ENCODE measurements at regions not wholly inside any gene's neighbourhood (a gene's known extent, or its start where the extent isn't known, plus 50 kb on each side); places are given as distances from the start of the nearest gene placed in this dataset.

DNA sequence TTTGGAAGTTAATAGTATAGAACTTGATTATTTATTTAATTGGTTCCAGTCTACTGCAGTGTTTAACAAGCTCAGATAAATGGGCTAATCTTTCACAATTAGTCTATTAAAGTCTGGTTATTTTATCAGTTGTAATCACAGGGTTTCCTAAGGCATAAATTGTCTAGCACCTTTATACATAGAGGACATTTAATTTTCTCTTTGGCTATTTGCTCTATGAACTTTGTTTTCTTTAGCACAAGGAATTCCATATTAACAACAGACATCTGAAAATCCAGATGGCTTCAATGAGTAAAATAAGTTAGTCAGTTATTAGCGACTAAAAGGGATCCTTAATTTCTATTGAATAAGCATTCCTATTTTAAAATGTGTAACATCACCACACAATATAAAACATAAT, 1350.8 kb upstream of the SLC10A2 start:
- no peak for DNase-seq (ENCODE audit: low read depth in 2 of 3, low spot score in 2 of 3)

DNA sequence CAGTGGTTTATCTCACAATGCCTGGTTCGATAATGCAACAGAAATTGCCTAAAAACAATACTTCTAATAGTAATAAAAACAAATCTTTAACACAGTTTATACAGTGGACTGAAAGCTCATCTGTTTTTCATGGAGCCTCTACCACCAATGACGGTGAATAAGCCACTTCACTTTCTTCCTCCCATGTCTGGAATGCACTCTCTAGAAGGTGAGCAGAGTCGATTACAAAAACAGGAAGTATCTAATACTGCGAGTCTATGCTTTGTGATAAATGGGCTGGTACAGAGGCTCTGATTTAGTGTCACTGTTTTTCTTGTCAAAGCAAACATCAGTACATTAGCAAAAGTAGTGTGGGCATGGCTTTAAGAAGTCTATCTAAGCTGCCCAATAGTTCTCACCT, 1348.6 kb upstream of the SLC10A2 start:
- no peak for DNase-seq (ENCODE audit: low read depth in 2 of 3, low spot score in 2 of 3)

DNA sequence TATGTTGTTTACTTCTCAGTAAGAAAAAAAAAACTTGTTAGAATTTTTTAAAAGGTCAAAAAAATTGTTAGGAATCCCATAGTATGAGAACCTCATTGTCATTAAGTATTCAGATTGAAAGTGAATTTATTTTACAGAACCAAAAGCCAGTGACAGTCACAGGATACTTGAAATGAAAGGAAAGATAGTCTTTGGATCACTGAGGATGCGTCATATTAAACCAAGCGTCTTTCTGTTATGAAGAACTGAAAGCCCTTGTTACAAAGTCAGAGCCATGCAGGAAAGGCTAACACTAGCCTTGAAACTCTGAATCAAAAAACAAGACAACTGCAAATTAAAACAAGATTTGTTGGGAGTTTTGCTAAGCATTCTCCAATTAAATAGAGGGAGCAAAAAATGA, 1348.0 kb upstream of the SLC10A2 start:
- DNase-seq (ENCODE audit: low read depth in 2 of 3, low spot score in 2 of 3) = no peak

DNA sequence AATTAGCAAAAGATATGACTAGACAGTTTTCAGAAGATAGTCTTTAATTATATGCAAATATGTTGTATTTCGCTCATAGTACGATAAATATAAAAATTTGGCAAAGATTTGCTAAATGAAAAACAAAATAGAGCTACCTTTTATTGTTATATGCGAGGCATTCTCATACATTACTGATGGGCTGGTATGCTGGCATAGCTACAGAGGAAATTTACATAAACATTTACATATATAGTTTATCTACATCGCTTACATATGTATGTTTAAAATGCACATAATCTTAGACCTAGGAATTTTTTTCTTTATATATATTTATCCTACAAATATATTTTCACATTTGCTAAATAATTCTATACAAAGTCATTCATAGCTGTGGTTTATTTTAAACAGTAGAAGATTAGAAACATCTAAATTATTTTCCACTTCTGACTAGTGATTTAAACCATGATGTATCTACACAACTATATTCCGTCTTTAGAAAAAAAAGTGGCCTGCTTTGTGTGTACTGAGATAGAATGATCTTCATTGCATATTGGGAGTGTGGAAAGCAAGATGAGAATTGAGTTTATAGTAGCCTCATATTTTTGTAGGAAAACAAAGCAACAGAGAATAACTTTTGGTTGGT, 1345.0 kb upstream of the SLC10A2 start:
- no peak for DNase-seq (ENCODE audit: low read depth in 2 of 3, low spot score in 2 of 3)

DNA sequence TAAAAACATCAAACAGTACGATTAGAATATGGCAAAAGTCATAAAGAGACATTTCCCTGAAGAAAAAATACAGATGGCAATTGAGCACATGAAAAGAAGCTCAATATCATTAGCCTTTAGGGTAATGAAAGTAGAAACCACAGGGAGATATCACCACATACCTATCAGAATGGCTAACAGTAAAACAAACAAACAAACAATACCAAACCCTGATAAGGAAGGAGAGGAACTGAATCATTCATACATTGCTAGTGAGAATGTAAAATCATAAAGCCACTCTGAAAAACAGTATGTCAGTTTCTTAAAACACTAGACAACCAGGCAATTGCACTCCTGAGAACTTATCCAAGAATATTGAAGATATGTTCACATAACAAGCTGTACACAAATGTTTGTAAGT, 1342.5 kb upstream of the SLC10A2 start:
- DNase-seq (ENCODE audit: low read depth in 2 of 3, low spot score in 2 of 3) = no peak

DNA sequence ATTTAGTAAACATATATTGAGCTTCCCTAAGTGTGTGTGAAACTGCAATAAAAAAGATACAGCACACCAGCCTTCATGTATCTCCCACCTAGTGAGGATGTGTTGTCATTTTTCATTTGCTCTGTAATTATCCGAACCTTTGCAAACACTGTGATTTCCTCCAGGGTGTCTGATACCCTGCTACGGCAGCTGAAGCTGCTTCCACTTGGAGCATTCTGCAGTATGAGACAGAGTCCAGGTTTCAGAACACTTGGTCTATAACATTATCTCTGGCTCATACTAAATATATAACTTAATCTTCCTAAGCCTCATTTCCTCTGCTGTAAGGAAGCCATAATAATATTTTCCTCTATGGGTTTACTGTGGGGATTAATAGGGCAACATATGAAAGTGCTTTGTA, 1338.1 kb upstream of the SLC10A2 start:
- no peak for DNase-seq (ENCODE audit: low read depth in 2 of 3, low spot score in 2 of 3)

DNA sequence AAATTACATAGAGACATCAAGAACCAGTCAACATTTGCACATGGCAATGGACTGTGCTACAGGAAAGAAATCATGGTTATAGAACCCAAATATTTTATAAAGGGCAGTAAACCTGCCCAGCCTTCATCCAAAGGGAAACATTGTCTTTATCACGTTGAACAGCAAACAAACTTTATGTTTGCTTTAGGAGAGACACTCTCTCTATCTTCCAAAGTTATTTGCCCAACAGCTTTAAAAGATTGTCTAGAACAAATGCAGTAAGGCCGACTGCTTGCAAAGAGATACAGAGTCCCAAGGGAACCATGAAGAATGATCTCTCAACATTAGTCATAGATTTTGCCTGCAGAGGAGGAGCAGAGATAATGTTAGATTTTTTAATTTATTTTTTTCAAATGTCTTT, 1323.5 kb upstream of the SLC10A2 start:
- no peak for DNase-seq (ENCODE audit: low read depth in 2 of 3, low spot score in 2 of 3)

DNA sequence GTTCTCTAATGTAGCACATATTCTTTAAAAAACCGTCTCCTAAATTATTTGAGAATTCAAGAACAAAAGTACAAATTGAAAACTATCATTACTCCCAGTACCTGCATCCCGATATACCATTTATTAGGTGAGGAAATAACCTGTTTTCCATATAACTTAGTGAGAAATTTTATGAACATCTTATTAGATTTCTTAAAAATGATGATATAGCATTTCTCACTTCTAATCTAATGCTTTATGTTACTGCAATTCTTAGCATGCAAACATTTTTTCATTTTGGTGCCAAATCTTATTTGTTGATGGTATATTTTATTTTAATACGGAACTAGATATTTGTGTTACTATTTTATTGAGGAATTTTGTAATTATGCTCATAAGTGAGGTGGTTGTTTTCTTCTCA, 1321.3 kb upstream of the SLC10A2 start:
- no peak for DNase-seq (ENCODE audit: low read depth in 2 of 3, low spot score in 2 of 3)

DNA sequence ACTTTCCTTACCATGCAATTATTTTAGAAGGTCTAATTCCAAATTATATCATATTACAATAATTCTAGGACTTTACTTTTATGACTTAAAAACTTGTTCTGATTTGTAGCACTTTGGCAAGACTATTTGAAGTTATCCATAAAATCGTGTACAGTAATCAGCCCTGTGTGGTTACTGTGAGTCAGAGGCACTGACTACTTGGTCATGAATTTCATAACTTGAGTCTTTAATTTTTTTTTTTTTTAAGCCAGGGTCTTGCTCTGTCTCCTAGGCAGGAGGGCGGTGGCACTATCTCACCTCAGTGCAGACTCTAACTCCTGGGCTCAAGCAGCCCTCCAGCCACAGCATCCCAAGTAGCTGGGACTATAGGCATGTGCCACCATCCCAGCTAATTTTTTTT, 1319.2 kb upstream of the SLC10A2 start:
- no peak for DNase-seq (ENCODE audit: low read depth in 2 of 3, low spot score in 2 of 3)

DNA sequence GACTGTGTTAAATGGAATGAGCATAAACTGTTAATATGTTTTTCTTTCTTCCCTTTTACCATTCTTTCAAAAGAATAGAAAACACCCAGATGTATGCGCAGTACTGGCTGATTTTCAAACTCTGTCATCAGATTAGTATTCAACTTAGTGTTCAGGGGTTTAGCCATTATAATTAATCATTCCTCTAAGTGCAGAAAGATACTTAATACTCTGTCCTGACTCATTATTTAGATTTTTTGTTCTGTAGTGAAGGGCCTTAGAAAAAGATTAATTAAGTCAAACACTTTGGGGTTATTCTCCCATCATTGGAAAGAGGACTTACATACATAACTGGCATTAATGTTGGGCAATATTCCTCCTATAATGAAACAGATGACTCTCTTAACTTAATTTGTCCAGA, 1316.7 kb upstream of the SLC10A2 start:
- no peak for DNase-seq (ENCODE audit: low read depth in 2 of 3, low spot score in 2 of 3)

DNA sequence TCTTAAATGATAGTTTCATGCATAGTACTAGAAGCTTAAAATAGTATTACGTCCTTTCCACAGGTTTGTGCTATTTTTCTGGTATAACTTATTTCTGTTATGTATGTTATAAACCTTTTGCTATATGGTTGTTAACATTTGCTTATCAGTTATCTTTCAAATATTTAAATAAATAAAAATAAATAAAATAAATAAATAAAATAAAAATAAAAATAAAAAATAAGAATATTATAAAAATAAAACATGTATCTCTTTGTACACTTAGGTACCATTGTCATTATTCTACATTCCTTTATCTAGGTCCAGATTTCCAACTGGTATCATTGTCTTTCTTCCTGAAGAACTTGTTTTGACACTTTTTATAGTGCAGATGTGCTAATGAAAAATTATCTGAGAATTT, 1310.4 kb upstream of the SLC10A2 start:
- no peak for DNase-seq (ENCODE audit: low read depth in 2 of 3, low spot score in 2 of 3)

DNA sequence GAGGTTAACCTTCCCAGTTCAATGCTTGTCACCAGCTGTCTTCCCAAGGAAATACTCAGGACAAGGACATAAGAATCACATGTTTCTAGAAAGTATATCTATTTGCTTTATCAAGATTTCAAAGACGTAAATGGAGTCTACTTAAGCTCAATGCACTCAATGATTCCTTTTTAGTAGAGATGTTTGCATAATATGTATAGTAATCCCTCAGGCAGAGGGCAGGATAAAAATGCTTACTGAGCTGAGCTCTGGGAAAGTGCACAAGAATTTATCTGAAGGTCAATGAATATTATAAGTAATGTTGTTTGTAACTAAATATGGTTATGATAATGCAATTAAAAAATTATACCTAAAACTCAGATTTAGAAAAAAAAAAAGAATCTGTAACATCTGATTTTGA, 1309.4 kb upstream of the SLC10A2 start:
- DNase-seq (ENCODE audit: low read depth in 2 of 3, low spot score in 2 of 3) = no peak

DNA sequence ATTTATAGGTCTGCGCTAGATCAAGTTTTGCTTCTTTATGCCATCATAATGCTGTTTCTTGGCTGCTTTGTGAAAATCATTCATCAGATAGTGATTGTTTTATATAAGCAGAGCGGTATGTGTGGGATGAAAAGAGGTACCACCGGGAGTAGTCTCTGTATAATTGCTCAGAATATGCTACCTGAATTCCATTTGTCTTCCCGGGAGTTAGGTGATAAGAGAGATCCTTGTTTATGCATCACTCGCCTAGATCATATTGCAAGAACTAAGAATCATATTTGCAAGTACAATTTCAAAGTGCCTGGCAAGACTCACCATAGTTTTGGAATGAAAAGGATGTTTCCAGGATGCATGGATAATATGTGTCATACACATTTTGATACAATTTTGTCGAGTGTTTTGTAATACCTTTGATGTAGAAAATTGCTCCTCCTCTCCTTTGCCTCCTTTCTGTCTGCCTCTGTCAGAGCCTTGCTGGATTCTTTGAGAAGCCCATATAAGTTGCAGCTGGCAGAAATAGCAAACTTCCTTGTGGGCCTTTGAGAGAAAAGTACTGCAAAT, 1306.0 kb upstream of the SLC10A2 start:
- no peak for DNase-seq (ENCODE audit: low read depth in 2 of 3, low spot score in 2 of 3)

DNA sequence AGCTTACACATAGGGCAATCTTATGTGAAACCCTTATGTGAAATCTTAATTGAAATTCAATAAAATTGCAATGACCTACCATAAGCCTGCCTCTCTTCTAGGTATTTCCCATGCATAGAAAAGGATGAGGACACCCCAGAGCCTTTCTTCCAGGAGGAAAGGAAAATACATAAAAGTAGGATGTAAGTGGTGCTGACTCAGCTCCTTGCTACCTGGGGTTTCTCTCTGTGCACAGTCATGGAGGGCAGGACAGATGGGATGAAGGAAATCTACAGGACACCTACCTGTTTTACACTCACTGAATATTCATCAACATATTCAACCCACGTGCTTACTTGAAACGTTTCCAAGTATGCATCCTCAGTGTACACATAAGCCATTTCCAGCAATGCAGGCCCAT, 1299.2 kb upstream of the SLC10A2 start:
- no peak for DNase-seq (ENCODE audit: low read depth in 2 of 3, low spot score in 2 of 3)

DNA sequence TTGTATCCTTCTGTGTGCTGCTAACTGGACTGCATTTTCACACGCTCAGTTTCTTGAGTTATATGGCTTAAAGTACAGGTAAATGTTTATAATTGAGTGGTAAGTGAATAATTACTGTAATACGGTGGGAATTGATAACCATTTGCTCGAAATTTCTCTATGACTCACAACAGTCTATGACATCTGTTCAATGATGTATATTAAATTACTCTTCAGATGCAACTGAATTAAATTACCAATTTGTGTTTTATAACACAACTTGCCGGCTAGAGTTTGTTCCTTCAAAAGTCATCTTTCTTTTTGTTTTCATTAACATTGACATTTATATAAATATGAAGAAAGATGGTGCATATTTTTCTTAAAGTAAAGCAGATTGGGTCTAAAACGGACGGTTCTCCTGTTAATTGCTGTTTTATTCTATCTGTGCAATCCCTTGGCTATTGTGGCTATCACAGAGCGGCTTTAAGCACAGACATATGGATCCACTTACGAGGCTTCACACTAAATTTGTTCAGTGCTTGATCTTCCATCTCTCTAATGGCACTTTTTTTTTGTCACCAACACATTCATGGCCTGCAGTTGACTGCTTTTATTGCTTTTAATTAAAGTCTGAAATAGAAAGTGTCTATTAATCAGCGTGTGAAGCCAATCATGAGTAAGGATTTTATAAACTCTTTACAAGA, 1291.6 kb upstream of the SLC10A2 start:
- DNase-seq (ENCODE audit: low read depth in 2 of 3, low spot score in 2 of 3) = no peak

DNA sequence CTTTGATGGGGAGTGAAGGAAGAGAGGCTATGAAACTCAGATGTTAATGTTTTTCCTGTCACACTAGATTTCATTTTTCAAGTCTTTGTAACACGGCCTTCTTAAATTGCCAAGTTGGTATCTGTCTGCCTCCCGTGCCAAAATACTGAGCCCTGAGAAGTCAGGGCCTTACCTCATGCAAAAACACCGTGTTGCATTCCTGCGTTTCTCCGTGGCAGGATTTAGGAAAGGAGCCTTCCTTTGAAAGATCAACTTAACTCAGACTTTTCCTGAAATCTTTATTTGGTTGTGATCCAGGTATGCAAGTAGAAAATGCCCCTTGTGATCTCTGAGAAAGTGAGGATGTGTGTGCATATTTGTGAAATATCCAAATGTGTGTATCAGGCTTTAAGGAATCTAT, 1291.0 kb upstream of the SLC10A2 start:
- no peak for DNase-seq (ENCODE audit: low read depth in 2 of 3, low spot score in 2 of 3)

DNA sequence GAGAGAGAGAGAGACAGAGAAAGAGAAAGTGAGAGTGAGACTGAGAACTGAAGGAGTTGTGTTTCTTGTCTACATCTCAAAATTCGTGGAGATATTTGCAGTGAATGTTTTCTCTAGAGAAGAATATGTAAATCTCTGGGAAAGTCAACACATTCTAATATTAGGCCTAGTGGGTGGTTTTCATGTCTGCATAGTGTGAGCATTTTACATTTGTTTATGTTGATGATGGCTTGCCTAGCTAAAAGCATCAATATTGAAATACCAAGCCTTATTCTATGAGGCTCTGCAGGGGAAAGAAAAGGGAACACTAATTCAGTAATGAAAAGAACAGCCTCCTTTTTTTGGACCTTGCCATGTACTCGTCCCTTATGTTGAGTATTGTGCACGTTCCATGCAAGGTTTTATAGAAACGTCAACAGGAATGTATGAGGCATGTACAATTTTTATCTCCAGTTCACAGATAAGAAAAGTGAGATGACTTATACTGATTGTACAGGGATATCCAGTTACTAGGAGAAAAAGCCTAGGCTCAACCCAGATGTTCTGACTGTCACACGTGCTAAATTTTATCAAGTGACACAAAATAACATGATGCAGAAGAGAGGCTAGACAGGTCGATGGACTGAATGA, 1288.9 kb upstream of the SLC10A2 start:
- DNase-seq (ENCODE audit: low read depth in 2 of 3, low spot score in 2 of 3) = no peak

DNA sequence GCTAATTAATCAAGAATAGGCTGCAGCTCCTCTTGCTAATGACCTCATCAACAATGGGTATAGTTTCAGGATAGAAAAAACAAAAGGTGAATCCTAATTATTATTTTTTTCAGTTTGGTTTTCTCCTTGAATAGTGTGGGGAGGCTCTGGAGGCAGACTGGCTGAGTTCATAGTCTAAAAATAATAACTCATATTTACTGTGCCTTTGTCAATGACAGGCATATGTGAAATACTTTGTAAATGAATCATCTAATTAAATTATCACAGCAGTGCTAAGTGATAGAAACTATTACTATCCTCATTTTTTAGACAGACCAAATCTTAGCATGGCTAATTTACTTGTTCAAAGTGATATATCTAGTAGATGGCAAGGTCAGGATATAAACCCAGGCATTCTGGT, 1261.0 kb upstream of the SLC10A2 start:
- no peak for DNase-seq (ENCODE audit: low read depth in 2 of 3, low spot score in 2 of 3)

DNA sequence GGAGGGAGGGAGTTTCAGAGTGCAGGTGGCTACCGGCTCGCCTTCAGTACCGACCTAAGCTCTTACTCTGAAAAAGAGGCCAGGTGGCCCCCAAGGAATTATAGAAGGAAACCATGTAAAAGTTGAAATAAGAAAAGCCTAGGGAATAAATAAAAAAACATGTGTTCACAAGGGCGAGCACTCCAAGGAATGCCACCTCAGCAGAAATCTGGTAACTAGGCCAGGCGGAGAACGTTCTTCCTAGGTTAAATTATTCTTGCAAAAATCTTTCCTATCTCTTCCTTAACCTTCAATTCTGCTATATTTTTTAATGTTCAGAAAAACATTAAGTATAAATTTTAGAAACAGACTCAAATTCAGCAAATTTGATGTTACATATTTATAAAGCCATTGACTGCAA, 1260.3 kb upstream of the SLC10A2 start:
- no peak for DNase-seq (ENCODE audit: low read depth in 2 of 3, low spot score in 2 of 3)

DNA sequence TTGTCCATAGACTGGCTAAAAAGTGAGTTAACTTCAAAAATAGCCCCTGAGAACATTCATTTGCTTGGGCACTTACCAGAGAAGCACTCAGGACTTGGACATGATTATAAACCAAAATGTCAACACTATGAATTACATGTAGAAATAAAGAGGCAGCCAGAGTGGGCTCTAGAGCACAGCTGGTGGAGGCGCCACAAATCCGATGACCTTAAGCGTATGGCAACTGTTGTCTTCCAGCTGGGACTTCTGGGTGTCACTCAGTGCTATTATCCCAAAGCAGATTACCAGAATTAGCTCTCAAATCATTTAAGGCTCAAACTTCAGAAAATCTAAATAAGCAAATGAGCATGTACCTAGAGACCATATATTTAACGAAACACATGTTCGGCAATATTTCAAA, 1255.5 kb upstream of the SLC10A2 start:
- no peak for DNase-seq (ENCODE audit: low read depth in 2 of 3, low spot score in 2 of 3)

DNA sequence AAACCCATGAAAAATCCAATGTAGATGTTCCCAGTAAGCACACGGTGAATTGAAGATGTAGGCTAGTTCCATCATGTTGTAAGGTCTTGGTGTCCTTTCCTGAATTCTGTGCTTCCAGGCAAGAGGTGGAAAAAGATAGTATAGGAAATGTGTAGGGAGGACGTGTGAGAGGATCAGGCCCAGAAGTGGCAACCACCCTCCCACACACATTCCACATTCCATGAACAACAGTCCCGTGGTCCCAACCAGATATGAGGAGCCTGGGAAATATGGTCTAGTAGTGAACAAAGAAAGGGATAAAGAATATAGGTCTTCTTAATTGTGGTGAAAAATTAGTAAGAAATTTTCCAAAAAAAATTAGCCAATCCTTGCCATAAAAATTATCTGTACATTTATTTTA, 1254.2 kb upstream of the SLC10A2 start:
- no peak for DNase-seq (ENCODE audit: low read depth in 2 of 3, low spot score in 2 of 3)

DNA sequence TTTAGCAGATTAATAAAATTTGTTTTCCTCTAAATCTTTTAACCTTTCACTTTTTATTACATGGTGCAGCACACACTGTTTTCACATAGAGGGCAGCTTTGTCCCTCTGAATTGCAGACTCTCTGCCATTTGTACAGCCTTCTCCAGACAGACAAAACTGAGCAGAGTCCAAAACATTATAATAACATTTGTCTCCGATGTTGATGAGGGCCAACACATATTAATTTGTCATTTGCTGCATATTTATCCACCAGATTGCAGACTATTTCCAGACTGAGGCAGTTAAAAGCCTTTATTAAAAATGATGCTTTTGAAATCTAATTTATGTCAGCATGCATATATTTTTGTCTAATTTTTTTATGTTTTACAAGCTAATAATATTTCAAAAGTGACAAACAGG, 1251.9 kb upstream of the SLC10A2 start:
- no peak for DNase-seq (ENCODE audit: low read depth in 2 of 3, low spot score in 2 of 3)

DNA sequence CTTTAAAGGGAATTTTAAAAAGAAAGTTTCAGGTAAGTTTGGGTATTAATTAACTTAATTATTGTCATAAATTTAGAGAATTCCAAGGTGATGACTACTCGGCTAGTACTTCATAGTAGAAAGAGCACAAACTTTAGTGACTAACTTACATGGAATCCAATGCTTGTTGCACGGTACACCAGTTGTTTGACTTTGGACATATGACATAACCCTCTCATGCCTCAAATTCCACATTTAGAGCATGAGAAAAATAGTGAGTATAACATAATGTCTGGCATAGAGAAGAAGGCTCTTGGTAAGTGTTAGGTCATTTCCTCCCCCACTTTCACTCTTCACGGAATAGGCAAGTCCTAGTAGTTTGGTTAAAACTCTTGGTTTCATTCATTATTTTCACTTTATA, 1249.4 kb upstream of the SLC10A2 start:
- DNase-seq (ENCODE audit: low read depth in 2 of 3, low spot score in 2 of 3) = no peak
